OCI-LY1 (cell line): ENCODE measurements at regions not wholly inside any gene's neighbourhood (a gene's known extent, or its start where the extent isn't known, plus 50 kb on each side); places are given as distances from the start of the nearest gene placed in this dataset.
"Not testable (repeated sequence)": the region's sequence is repeated elsewhere in the genome, so short reads cannot be mapped to it uniquely, and the experiment has no call there.

Experiments
- H2AFZ ChIP-seq: fragments of 200-600 bp; sonication (generic), shearing (Covaris generic); 2 replicates; pipeline ENCODE4 v1.6.0; 2014; ENCODE audit warnings: antibody characterized with exemption, mild to moderate bottlenecking, low read length
- H3F3A ChIP-seq: fragments of 200-600 bp; sonication (generic), shearing (Covaris generic); 2 replicates; pipeline ENCODE4 v1.6.0; 2014; ENCODE audit warnings: mild to moderate bottlenecking, antibody characterized with exemption, low read length, moderate library complexity; ENCODE audit not compliant: insufficient read depth
- H3K27ac ChIP-seq: fragments of 200-600 bp; sonication (generic); 2 replicates; pipeline ENCODE4 v1.5.1; 2014; ENCODE audit warnings: low read length, mixed run types, mild to moderate bottlenecking, low read depth; ENCODE audit not compliant: poor library complexity, severe bottlenecking
- H3K27me3 ChIP-seq: fragments of 200-600 bp; sonication (generic); 2 replicates; pipeline ENCODE4 v1.6.0; 2014; ENCODE audit warnings: antibody characterized with exemption, mild to moderate bottlenecking, low read length, moderate library complexity; ENCODE audit not compliant: insufficient read depth
- H3K36me3 ChIP-seq: fragments of 200-600 bp; sonication (generic); 2 replicates; pipeline ENCODE4 v1.6.1; 2014; ENCODE audit warnings: mild to moderate bottlenecking, antibody characterized with exemption, low read length, moderate library complexity, mixed read lengths; ENCODE audit not compliant: insufficient read depth
- H3K4me1 ChIP-seq: fragments of 200-600 bp; sonication (generic); 2 replicates; pipeline ENCODE4 v1.5.1; 2014; ENCODE audit warnings: mild to moderate bottlenecking, low read length, moderate library complexity; ENCODE audit not compliant: insufficient read depth, severe bottlenecking
- H3K4me2 ChIP-seq: fragments of 200-600 bp; sonication (generic), shearing (Covaris generic); 2 replicates; pipeline ENCODE4 v1.6.1; 2014; ENCODE audit warnings: low read length
- H3K4me3 ChIP-seq: fragments of 200-600 bp; sonication (generic); 2 replicates; pipeline ENCODE4 v1.5.1; 2014; ENCODE audit warnings: low read length, low read depth, mild to moderate bottlenecking, mixed read lengths; ENCODE audit not compliant: poor library complexity, severe bottlenecking
- H3K79me2 ChIP-seq: fragments of 200-600 bp; shearing (Covaris generic); 2 replicates; pipeline ENCODE4 v1.6.1; 2016; ENCODE audit warnings: mixed run types, low read length, mixed read lengths; ENCODE audit not compliant: insufficient read depth
- H3K9ac ChIP-seq: fragments of 200-600 bp; sonication (generic), shearing (Covaris generic); 2 replicates; pipeline ENCODE4 v1.6.1; 2014; ENCODE audit warnings: mild to moderate bottlenecking, low read length, mixed read lengths
- H3K9me2 ChIP-seq: fragments of 200-600 bp; sonication (generic), shearing (Covaris generic); 2 replicates; pipeline ENCODE4 v1.6.1; 2014; ENCODE audit warnings: low read depth, mild to moderate bottlenecking, low read length, mixed read lengths
- H3K9me3 ChIP-seq: fragments of 200-600 bp; shearing (Covaris generic); 2 replicates; pipeline ENCODE4 v1.6.1; 2014; ENCODE audit warnings: low read length, mixed read lengths
- H4K20me1 ChIP-seq: fragments of 200-600 bp; sonication (generic), shearing (Covaris generic); 2 replicates; pipeline ENCODE4 v1.6.0; 2016; ENCODE audit warnings: mild to moderate bottlenecking, low read length; ENCODE audit not compliant: insufficient read depth
- CTCF ChIP-seq: fragments of 200-600 bp; sonication (generic), shearing (Covaris generic); IDR thresholded peaks from 2 replicates; pipeline ENCODE4 v1.5.1; 2017; ENCODE audit warnings: mild to moderate bottlenecking, antibody characterized with exemption, low read length, moderate library complexity, mixed read lengths
- EZH2 ChIP-seq: fragments of 200-600 bp; sonication (generic), shearing (Covaris generic); IDR thresholded peaks from 2 replicates; pipeline ENCODE4 v1.8.0; 2017; ENCODE audit warnings: borderline replicate concordance, mixed run types, mild to moderate bottlenecking, antibody characterized with exemption, low read length, moderate library complexity, mixed read lengths

- H3K9me2 ChIP-seq: no peaks in the 10 kb centered on the region
- H3K79me2 ChIP-seq: no peaks in the 10 kb centered on the region
- H3K4me3 ChIP-seq: no peak overlapping the region
- H4K20me1 ChIP-seq: no peaks in the 10 kb centered on the region
- no peak overlapping the region for H3K4me2 ChIP-seq
- no peaks in the 10 kb centered on the region for H3K36me3 ChIP-seq
- no peaks in the 10 kb centered on the region for H3F3A ChIP-seq
- no peak for TF ChIP-seq EZH2
- TF ChIP-seq CTCF: no peak
- H3K27ac ChIP-seq: no peak overlapping the region
- no peaks in the 10 kb centered on the region; the same call in 1 of the 2 replicates for H3K27me3 ChIP-seq
- H3K9me3 ChIP-seq: no peaks in the 10 kb centered on the region
- no peak overlapping the region for H2AFZ ChIP-seq
- no peak overlapping the region for H3K9ac ChIP-seq
- H3K4me1 ChIP-seq: no peaks in the 10 kb centered on the region
Observed at GRCh38 chr17:36849871-36850348, 87.4 kb upstream of the LHX1 start.

GRCh38 chr17:36850790-36851189 is 86.5 kb upstream of the LHX1 start:
- Histone ChIP-seq H3K79me2 (no peaks in the 10 kb centered on the region), H3F3A (no peaks in the 10 kb centered on the region), H3K4me3 (no peak overlapping the region), H2AFZ (no peak overlapping the region), H3K4me2 (no peak overlapping the region), H4K20me1 (no peaks in the 10 kb centered on the region), H3K36me3 (no peaks in the 10 kb centered on the region), H3K27me3 (no peaks in the 10 kb centered on the region), H3K9me3 (no peaks in the 10 kb centered on the region), H3K27ac (no peak overlapping the region), H3K9me2 (no peaks in the 10 kb centered on the region), H3K9ac (no peak overlapping the region), H3K4me1 (no peaks in the 10 kb centered on the region)
- no peak for TF ChIP-seq EZH2
- TF ChIP-seq CTCF: no peak

DNA sequence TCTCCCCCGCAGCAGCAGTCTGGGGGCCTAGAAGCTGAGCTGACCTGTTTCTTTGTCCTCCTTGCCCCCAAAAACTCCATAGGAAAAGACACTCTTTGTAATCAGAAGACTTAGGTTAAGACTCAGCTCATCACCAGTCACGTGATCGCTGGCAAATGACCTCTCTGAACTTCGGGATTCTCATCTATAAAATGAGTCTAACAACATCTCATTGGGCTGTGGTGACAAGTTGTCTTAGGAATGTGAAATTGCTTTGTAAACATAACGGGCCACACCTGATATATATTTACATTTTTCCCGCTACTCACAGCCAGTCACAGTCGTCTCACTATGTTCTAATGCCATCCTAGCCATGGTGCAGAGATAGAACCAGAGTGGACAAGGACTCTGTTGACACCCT is 86.0 kb upstream of the LHX1 start:
- Histone ChIP-seq H3K9me2 (no peaks in the 10 kb centered on the region), H3K4me2 (no peak overlapping the region), H4K20me1 (no peaks in the 10 kb centered on the region), H3K9ac (no peak overlapping the region), H2AFZ (no peak overlapping the region), H3F3A (no peaks in the 10 kb centered on the region), H3K27ac (no peak overlapping the region), H3K27me3 (no peaks in the 10 kb centered on the region), H3K9me3 (no peaks in the 10 kb centered on the region), H3K4me3 (no peak overlapping the region), H3K36me3 (no peaks in the 10 kb centered on the region), H3K4me1 (no peaks in the 10 kb centered on the region), H3K79me2 (no peaks in the 10 kb centered on the region)
- TF ChIP-seq EZH2: no peak
- no peak for TF ChIP-seq CTCF

- not testable (repeated sequence) for H3K4me2 ChIP-seq, H3K9me2 ChIP-seq, H3K9ac ChIP-seq, H3K9me3 ChIP-seq, H3F3A ChIP-seq, H4K20me1 ChIP-seq, H3K27ac ChIP-seq, H3K79me2 ChIP-seq, H3K36me3 ChIP-seq, H2AFZ ChIP-seq, H3K4me3 ChIP-seq, H3K27me3 ChIP-seq, H3K4me1 ChIP-seq
Observed at GRCh38 chr17:36852478-36852877, 84.8 kb upstream of the LHX1 start.
